Activated CD8-positive, alpha-beta memory T cell treated with anti-CD3 and anti-CD28 coated beads, Interleukin-2, amount 50 U/mL, for 1 hour (primary cell): ENCODE measurements at regions not wholly inside any gene's neighbourhood (a gene's known extent, or its start where the extent isn't known, plus 50 kb on each side); places are given as distances from the start of the nearest gene placed in this dataset.
"Not testable (repeated sequence)": the region's sequence is repeated elsewhere in the genome, so short reads cannot be mapped to it uniquely, and the experiment has no call there.

Experiments
- DNase-seq: peaks from one replicate; pipeline ENCODE4 v3.0.0-alpha.2; 2020; ENCODE audit errors: extremely low read depth

- DNase-seq, result no peak
These were observed 147.7 kb downstream of the COG6 start for GRCh38 chr13:39803156-39803555.

- DNase-seq, result no peak
These were observed 148.4 kb downstream of the COG6 start for GRCh38 chr13:39803851-39804250.

GRCh38 chr13:39804332-39805210 lies 149.1 kb downstream of the COG6 start:
- DNase-seq, result no peak

GRCh38 chr13:39809466-39809865 lies 154.0 kb downstream of the COG6 start:
- DNase-seq, result no peak

GRCh38 chr13:39810091-39810877 lies 154.8 kb downstream of the COG6 start:
- no peak for DNase-seq

GRCh38 chr13:39811051-39811450 lies 155.6 kb downstream of the COG6 start:
- no peak for DNase-seq

- no peak for DNase-seq
These were observed 156.2 kb downstream of the COG6 start for GRCh38 chr13:39811696-39812095.

- no peak for DNase-seq
These were observed 160.1 kb downstream of the COG6 start for GRCh38 chr13:39815345-39816111.

- DNase-seq, result no peak
These were observed 161.5 kb downstream of the COG6 start for GRCh38 chr13:39816936-39817335.

GRCh38 chr13:39818953-39819352 lies 163.5 kb downstream of the COG6 start:
- DNase-seq, result no peak

- no peak for DNase-seq
These were observed 165.1 kb downstream of the COG6 start for GRCh38 chr13:39820606-39821005.

GRCh38 chr13:39821977-39822376 lies 166.5 kb downstream of the COG6 start:
- DNase-seq, result no peak

GRCh38 chr13:39822437-39822836 lies 167.0 kb downstream of the COG6 start:
- no peak for DNase-seq

GRCh38 chr13:39823063-39823713 lies 167.7 kb downstream of the COG6 start:
- no peak for DNase-seq

GRCh38 chr13:39825886-39826285 lies 170.4 kb downstream of the COG6 start:
- no peak for DNase-seq

- DNase-seq, result no peak
These were observed 179.8 kb downstream of the COG6 start for GRCh38 chr13:39835253-39835652.

GRCh38 chr13:39836038-39836437 lies 180.6 kb downstream of the COG6 start:
- DNase-seq, result no peak

- not testable (repeated sequence) for DNase-seq
These were observed 182.4 kb downstream of the COG6 start for GRCh38 chr13:39837866-39838265.

- no peak for DNase-seq
These were observed 184.7 kb downstream of the COG6 start for GRCh38 chr13:39840201-39840600.

GRCh38 chr13:39847336-39847735 lies 191.9 kb downstream of the COG6 start:
- DNase-seq, result no peak

- DNase-seq, result no peak
These were observed 199.8 kb downstream of the COG6 start for GRCh38 chr13:39855236-39855635.

GRCh38 chr13:39856714-39857113 lies 201.3 kb downstream of the COG6 start:
- DNase-seq, result no peak
